ENCODE measurements at regions not wholly inside any gene's neighbourhood (a gene's known extent, or its start where the extent isn't known, plus 50 kb on each side); places are given as distances from the start of the nearest gene placed in this dataset.
A peak's percentile ranks its signal among the peaks of the same experiment; 100 is the strongest.

DNA sequence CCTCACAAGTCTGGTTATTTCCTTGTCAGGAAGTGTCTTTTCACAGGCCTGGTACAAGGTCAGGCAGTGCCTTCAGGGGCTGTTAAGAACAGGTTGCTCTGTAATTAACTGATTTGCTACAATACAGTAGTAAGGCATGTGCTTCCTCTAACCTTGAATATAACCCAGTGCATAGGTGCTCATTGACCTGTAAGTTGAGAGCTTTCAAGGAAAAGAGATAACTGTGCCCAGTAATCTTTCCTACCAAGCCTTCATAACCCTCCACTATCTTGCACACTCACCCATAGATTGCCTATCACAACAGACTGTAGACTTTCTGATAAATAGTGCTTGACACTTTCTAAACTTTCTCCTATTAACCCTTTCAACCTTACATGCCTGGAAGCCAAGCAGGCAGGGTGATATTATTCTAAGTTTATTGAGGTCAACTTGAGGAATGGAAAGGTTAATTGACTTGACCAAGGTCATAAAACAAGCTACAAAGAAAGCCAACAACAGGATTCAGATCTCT is 148.1 kb downstream of the PPARGC1A start:
- H3K4me3 ChIP-seq, result no peak overlapping the region
- DNase-seq, result no peak
- no peaks in the 10 kb centered on the region for H3K9me3 ChIP-seq
- no peaks in the 10 kb centered on the region for H3K36me3 ChIP-seq
- H3K27me3 ChIP-seq, result no peaks in the 10 kb centered on the region

DNA sequence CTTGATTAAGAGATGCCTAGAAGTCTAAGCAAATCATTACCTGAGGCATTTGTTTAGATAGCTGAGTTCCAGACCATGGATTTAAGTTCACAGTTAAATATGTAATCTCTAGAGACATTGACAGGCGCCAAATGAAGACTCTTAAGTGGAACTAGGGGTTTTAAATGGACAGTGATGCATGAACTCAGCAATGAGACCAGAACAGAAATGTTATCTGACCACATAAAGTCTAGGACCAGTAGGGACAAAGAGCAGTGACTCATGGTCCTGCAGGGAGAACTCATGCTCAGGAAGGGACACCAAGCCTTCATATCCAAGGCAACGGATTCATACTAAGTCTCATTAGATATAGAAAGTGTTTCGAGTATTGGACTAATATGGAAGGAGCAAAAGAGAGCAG is 152.3 kb downstream of the PPARGC1A start:
- Histone ChIP-seq H3K27me3 (no peaks in the 10 kb centered on the region), H3K9me3 (no peaks in the 10 kb centered on the region), H3K4me3 (no peak overlapping the region), H3K36me3 (no peaks in the 10 kb centered on the region)
- no peak for DNase-seq

DNA sequence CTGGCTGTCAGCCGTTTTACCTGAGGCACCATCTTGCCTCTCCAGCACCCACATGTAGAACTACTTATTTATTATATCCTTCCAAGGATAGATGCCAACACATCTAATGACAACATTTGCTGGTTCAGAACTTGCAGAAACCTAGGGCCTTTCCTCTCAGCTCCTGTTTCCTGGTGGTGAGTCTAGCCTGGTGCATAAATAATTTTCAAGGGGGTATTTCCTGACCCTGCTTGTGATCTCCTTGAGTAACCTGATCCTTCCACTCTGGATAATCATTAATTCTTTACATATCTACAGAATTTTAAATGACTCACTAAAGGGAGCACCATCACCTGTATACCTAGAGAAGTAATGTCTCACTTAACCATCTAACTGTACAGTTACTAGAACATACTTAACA is 153.4 kb downstream of the PPARGC1A start:
- Histone ChIP-seq H3K36me3 (no peaks in the 10 kb centered on the region), H3K9me3 (no peaks in the 10 kb centered on the region), H3K27me3 (no peaks in the 10 kb centered on the region), H3K4me3 (no peak overlapping the region)
- DNase-seq, result no peak

DNA sequence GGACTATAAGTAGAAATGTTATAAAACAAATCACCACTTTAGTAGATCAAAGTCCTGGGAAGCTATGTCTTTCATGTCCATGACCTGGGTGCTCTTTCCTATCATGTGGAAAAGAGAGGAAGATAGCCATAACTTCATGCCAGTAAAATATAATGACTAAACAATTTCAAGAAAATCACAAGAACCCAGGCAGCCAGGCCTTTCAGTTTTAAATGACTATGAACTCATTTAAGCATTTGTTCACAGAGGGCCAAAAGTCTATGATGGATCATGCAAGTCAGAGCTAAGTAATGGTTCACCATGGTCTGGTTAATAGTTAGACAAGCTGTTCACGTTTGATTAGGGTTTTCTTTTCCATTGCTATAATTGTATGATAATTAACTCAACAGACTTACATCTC is 155.8 kb downstream of the PPARGC1A start:
- DNase-seq, result no peak
- H3K36me3 ChIP-seq, result no peaks in the 10 kb centered on the region
- H3K4me3 ChIP-seq, result no peak overlapping the region
- H3K27me3 ChIP-seq, result no peaks in the 10 kb centered on the region
- H3K9me3 ChIP-seq, result no peaks in the 10 kb centered on the region

DNA sequence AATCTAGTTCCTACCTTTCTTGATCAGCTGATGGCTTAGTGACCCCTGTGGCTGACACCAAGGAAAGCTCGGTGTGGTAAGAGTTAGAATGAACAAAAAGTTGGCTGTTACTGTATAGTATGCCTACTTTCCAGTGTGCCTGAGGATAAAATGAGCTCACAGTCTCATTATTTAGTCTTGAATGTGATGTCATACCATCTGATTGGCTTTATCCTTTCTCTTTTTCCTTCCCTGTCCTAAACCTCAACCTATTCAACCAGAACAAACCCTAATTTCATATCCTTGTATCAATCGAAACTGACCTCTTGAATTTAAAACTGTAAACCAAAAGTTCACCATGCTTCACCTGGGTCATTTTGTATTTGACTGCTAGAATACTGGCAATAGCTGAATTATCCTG is 156.4 kb downstream of the PPARGC1A start:
- H3K9me3 ChIP-seq, result no peaks in the 10 kb centered on the region
- H3K4me3 ChIP-seq, result no peak overlapping the region
- H3K36me3 ChIP-seq, result no peaks in the 10 kb centered on the region
- H3K27me3 ChIP-seq, result no peaks in the 10 kb centered on the region
- DNase-seq, result no peak

DNA sequence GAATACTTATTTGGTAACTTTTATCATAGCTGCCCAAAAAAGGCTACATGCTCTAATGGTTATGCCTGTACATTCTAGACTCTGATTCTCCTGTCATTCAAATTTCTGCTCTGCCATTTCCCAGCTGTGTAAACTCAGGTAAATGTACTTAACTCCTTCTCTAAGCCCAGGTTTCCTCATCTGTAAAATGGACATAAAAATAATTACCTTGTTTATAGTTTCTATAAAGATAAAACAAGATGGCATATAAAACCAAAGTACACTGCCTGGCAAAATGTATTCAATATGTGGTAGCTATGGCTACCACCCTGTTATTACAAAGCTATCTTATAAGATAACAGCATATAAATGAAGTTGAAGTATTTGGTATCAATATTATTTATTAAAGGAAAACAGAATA is 158.8 kb downstream of the PPARGC1A start:
- no peak for DNase-seq
- no peaks in the 10 kb centered on the region for H3K27me3 ChIP-seq
- H3K36me3 ChIP-seq, result no peaks in the 10 kb centered on the region
- no peak overlapping the region for H3K4me3 ChIP-seq
- H3K9me3 ChIP-seq, result no peaks in the 10 kb centered on the region

DNA sequence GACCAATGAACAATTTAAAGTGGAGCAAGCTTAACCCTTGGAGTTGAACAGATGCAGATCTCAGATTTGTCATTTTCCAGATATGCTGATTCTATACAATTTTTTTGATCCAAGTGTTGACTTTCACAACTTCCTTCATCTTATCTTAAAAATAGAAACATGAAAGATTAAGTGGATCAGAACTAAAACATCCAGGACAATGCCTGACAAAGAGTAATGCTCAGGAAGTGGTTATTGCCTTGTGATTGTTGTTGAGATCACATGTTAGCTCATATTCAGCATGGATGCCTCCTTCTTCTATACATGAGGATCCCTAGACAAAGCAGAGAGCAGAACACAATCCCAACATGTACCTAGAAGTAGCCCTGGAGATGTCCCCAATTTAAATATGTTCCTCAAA is 160.9 kb downstream of the PPARGC1A start:
- H3K9me3 ChIP-seq, result no peaks in the 10 kb centered on the region
- DNase-seq, result no peak
- no peaks in the 10 kb centered on the region for H3K36me3 ChIP-seq
- no peak overlapping the region for H3K4me3 ChIP-seq
- H3K27me3 ChIP-seq, result no peaks in the 10 kb centered on the region

DNA sequence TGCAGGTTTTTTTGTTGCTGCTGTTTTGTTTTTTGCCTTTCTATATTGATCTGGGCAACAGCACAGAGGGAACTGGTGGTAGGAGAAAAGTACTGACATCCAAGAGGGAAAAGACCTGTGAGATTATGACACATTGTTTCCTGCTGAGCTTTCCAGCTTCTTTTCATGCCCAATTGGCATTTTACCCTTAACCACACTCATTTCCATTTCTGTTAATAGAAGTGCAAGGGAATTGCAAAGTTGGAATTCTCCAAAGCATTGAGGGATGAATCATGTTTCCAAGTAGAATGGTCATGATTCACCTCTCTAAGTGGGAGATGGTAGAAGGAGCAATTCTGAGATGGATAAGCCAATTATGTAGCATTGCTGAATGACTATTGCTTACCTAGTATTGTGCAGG is 161.5 kb downstream of the PPARGC1A start:
- H3K27me3 ChIP-seq, result no peaks in the 10 kb centered on the region
- peak; percentile 25 for DNase-seq
- H3K9me3 ChIP-seq, result no peaks in the 10 kb centered on the region
- no peaks in the 10 kb centered on the region for H3K36me3 ChIP-seq
- no peak overlapping the region for H3K4me3 ChIP-seq

DNA sequence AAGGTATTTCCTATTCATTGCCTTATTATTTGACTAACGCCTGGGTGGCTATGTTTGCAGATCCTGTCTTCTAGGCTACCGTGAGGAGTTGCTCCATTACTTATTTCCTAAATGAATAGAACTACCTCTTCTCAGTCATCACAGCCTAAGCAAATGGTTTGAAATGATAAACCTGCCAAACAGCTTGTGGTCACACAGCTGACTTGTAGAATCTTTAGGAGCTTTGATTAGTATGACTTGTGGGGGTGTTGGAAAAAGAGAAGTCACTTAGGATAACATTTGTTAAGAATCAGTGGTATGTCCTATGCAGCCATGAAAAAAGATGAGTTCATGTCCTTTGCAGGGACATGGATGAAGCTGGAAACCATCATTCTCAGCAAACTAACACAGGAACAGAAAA is 169.3 kb downstream of the PPARGC1A start:
- H3K9me3 ChIP-seq, result no peaks in the 10 kb centered on the region
- H3K36me3 ChIP-seq, result no peaks in the 10 kb centered on the region
- no peak for DNase-seq
- H3K27me3 ChIP-seq, result no peaks in the 10 kb centered on the region
- no peak overlapping the region for H3K4me3 ChIP-seq

DNA sequence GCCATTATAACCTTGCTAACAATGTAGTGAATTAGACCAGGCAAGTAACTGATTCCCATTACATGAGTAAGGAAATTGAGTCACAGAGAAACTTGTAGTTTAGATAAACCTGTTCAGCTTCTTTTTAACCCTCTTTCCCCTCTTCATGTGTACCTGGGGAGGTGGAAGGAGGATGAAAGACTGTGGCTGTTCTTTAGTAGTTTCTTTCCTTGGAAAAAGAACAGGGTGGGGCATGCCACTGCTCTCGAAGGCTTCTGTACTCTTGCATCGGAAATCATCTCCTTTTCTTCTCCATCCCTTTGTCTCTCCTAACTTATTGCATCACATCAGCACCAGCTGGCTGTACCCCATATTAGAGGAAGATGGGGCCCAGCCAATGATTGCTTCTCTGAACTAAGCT is 171.4 kb downstream of the PPARGC1A start:
- H3K36me3 ChIP-seq, result no peaks in the 10 kb centered on the region
- no peak for DNase-seq

DNA sequence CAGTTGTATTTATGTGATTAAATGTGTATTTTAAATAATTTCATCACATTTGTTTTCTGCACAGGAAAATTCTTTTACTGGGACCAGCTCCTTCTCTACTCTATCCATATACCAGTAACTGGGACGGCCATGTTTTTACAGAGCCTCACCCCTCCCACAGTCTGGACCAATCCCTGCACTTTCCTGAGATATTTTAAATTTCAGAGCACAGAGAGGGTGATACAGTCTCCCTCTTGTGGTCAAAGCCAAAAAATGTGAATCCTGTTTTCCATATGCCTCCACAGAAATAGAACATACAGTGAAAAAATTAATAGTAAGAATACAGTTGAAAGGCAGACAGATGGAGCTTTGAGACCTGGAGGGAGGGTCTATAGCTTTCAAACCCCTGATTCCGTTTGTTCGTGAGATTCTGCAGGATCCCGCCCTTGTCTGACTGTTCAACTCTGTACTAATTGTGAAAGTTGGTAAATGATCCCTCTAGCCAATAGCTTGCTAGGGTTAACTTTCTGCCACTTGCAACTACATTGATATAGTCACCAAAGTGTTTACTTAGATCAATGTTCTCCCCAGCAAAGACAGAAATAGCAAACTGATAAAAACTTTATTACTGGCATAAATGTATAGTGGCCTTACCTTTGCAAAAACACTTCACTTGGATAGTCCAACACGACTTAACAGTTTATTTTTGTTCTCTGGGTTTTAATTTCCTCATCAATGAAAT is 172.2 kb downstream of the PPARGC1A start:
- DNase-seq, result peak; percentile 7

More for the DNA sequence above, 171.4 kb downstream of the PPARGC1A start:
- no peak overlapping the region for H3K4me3 ChIP-seq
- no peaks in the 10 kb centered on the region for H3K9me3 ChIP-seq
- no peaks in the 10 kb centered on the region for H3K27me3 ChIP-seq

DNA sequence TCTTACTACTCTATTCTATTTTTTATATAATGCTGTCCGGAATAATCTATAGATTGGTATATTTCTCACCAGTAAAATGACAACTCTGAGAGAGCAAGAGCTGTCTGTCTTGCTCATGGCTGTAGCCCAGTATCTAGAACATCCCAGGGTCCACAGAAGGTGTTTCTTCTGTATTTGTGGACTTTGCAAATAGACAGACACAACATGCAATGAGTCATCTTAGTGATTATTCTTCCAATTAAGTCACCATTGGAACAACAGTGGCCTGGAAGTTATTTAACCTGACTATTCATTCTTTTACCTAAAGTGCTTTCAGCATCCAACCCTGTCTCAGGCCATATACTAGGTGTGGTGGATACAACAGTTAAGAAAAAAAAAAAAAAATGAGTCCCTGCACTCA is 179.5 kb downstream of the PPARGC1A start:
- H3K27me3 ChIP-seq, result no peaks in the 10 kb centered on the region
- no peak for DNase-seq
- no peak overlapping the region for H3K4me3 ChIP-seq
- no peaks in the 10 kb centered on the region for H3K9me3 ChIP-seq
- no peaks in the 10 kb centered on the region for H3K36me3 ChIP-seq

More for the DNA sequence above, 172.2 kb downstream of the PPARGC1A start:
- Histone ChIP-seq H3K27me3 (no peaks in the 10 kb centered on the region), H3K36me3 (no peaks in the 10 kb centered on the region), H3K4me3 (no peak overlapping the region), H3K9me3 (no peaks in the 10 kb centered on the region)

DNA sequence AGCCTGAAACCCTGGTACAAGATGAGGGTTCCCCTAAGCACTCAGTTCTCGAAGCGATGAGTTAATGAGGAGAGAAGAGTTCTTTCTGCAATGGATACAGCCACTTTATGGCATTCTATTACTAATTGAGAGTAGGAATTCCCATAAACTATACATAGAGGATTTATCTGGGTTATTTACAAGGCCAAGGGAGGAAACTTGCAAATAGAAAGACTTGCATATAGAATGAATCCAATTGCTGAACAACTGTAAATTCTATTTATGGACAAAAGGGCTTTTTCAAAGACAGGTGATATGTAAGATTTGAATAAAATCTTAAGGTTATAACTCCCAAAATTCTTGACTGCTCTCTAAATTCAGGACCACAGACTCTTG is 182.2 kb downstream of the PPARGC1A start:
- Histone ChIP-seq H3K4me3 (no peak overlapping the region), H3K36me3 (no peaks in the 10 kb centered on the region), H3K27me3 (no peaks in the 10 kb centered on the region), H3K9me3 (no peaks in the 10 kb centered on the region)
- DNase-seq, result no peak

DNA sequence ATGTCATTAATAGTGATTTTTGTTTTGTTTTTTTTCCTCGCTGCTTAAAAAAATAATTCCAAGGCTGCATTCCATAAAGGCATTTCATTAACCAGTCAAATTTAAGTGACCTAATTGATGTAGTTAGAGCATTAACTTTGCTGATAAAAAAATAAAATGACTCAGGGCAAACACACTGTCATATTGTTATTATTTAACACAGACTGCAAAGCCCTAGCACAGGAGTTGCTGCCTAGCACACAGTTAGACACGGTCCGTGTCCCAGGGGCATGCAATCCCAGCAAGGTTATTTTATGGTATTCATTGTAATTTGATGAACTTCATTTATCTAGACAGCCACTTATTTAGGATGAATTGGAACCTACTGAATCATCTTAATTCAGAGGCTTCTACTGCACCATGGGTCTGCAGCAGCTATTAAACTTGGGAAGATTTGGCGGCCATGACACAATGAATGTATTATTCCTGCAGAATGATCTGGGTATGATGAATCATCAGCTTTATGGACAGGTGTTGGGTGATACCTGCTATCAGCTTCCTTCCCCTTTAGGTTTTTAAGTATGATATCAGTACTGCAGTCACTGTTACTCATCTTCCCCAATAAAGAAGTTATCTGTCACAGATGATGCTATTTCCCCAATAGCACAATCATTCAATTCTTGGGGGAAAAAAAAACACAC is 182.7 kb downstream of the PPARGC1A start:
- H3K4me3 ChIP-seq, result no peak overlapping the region
- no peaks in the 10 kb centered on the region for H3K27me3 ChIP-seq
- no peaks in the 10 kb centered on the region for H3K9me3 ChIP-seq
- no peak for DNase-seq
- H3K36me3 ChIP-seq, result no peaks in the 10 kb centered on the region

DNA sequence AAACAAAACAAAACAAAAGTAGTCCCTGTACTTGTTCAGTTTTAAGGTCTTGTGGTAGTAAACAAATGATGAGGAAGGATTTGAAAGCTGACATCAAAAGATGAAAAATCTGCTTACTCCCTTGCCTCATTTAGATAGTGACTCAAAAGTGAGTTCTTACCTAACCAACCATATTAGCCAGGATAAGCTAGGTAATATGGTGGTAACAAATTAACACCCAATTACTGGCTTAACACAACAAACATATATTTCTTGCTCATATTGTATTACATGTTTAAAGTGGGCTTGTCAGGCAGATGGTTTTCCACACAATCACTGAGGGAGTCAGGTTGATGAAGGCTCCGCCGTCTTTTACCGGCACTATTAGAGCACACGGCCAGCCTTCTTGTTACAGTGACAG is 189.7 kb downstream of the PPARGC1A start:
- Histone ChIP-seq H3K9me3 (no peaks in the 10 kb centered on the region), H3K36me3 (no peaks in the 10 kb centered on the region), H3K4me3 (no peak overlapping the region), H3K27me3 (no peaks in the 10 kb centered on the region)
- no peak for DNase-seq

DNA sequence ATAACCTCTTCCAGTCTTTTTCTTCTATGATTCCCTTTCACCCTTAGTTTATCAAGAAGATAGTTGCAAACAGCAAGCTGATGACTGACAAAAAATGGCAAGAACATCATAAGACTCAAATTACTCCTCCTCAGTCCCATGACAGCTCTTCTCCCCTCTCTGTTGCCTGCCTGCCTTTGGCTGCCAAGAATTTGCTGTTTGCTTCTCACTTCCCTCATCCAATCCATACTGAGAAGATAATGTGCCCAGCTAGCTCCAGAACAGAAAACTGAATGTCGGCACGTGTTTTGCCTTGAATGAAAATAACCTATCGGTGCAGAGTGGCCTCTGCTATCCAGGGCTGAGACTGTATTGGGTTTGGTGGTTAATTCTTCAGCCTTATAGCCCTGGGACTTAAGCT is 192.1 kb downstream of the PPARGC1A start:
- Histone ChIP-seq H3K36me3 (no peaks in the 10 kb centered on the region), H3K4me3 (no peak overlapping the region), H3K27me3 (no peaks in the 10 kb centered on the region), H3K9me3 (no peaks in the 10 kb centered on the region)
- no peak for DNase-seq

DNA sequence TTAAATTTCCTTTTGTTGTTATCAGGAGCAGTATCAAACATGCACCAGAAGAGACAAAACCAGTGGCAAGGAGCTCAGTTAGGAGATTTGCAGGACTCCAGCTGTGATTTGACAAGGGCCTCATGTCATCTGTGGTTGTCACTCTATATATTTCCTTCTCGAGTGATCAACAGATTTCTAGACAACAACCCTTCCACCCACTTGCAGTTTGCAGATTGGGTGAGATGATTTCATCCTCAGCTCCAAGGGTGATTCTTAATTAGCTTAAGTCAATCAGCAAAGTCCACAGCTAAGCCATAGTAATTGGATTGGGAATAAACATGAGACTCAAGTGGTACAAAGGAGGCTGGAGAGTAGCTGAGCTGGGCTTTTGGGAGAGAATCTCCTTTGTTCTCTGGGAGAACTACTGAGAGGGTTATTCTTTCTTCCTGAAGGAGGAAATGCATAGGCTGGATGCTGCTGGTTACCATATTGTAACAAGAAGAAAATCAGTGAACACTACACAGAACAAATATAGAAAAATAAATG is 192.8 kb downstream of the PPARGC1A start:
- H3K27me3 ChIP-seq, result no peaks in the 10 kb centered on the region
- no peak overlapping the region for H3K4me3 ChIP-seq
- no peaks in the 10 kb centered on the region for H3K9me3 ChIP-seq
- no peak for DNase-seq
- H3K36me3 ChIP-seq, result no peaks in the 10 kb centered on the region

Data from MG63 (cell line).